LNCaP clone FGC (cell line): ENCODE measurements at regions not wholly inside any gene's neighbourhood (a gene's known extent, or its start where the extent isn't known, plus 50 kb on each side); places are given as distances from the start of the nearest gene placed in this dataset.

Source experiments
- DNase-seq: peaks from one replicate; pipeline ENCODE4 v3.0.0-alpha.2; 2011; ENCODE audit warnings: low read depth
- H3K4me3 ChIP-seq: 2 replicates; pipeline ENCODE4 v1.5.1; 2011; ENCODE audit warnings: mild to moderate bottlenecking, low read depth, low read length, control low read depth
- CTCF ChIP-seq: IDR thresholded peaks from 2 replicates; pipeline ENCODE4 v1.5.1; 2012; ENCODE audit warnings: mild to moderate bottlenecking; ENCODE audit not compliant: control insufficient read depth, insufficient read depth; ENCODE audit errors: extremely low read depth

GRCh38 chr3:63095-63765 is 133.3 kb upstream of the CHL1 start:
- DNase-seq, result no peak
- TF ChIP-seq CTCF, result no peak
- no peak overlapping the region for H3K4me3 ChIP-seq

GRCh38 chr3:69690-70089 is 126.9 kb upstream of the CHL1 start:
- DNase-seq, result no peak
- H3K4me3 ChIP-seq, result no peak overlapping the region
- no peak for TF ChIP-seq CTCF

- no peak for TF ChIP-seq CTCF
- no peak for DNase-seq
- no peak overlapping the region for H3K4me3 ChIP-seq
Observed at GRCh38 chr3:72776-73175, 123.8 kb upstream of the CHL1 start.

GRCh38 chr3:73271-73670 is 123.3 kb upstream of the CHL1 start:
- H3K4me3 ChIP-seq, result no peak overlapping the region
- no peak for DNase-seq
- no peak for TF ChIP-seq CTCF

- DNase-seq, result no peak
- TF ChIP-seq CTCF, result no peak
- no peak overlapping the region for H3K4me3 ChIP-seq
Observed at GRCh38 chr3:74676-75243, 121.8 kb upstream of the CHL1 start.

- H3K4me3 ChIP-seq, result no peak overlapping the region
- DNase-seq, result no peak
- TF ChIP-seq CTCF, result no peak
Observed at GRCh38 chr3:75260-75659, 121.3 kb upstream of the CHL1 start.

- H3K4me3 ChIP-seq, result no peak overlapping the region
- no peak for DNase-seq
- TF ChIP-seq CTCF, result no peak
Observed at GRCh38 chr3:79542-79941, 117.0 kb upstream of the CHL1 start.
